Activated CD8-positive, alpha-beta memory T cell treated with anti-CD3 and anti-CD28 coated beads, Interleukin-2, amount 10 ng/mL, durations not matched to agents 7 days and 5 days (primary cell): ENCODE measurements at regions not wholly inside any gene's neighbourhood (a gene's known extent, or its start where the extent isn't known, plus 50 kb on each side); places are given as distances from the start of the nearest gene placed in this dataset.

Source experiments
- ATAC-seq: fragments of 150-1000 bp; cut with Tn5 transposase; one replicate; pipeline ENCODE4 v1.10.0; 2021; ENCODE audit warnings: moderate library complexity
- CTCF ChIA-PET: fragments of 350-600 bp; sonication (Branson Sonifier 250); formaldehyde crosslinking; loops from one replicate; lab custom pipeline; 2021; ENCODE audit warnings: antibody characterized with exemption; lab: Charles Lee
- DNase-seq: peaks from one replicate; pipeline ENCODE4 v3.0.0-alpha.2; 2020
- H3K27ac Mint-ChIP-seq: one replicate; pipeline ENCODE4 v1.8.0; 2021; ENCODE audit warnings: mild to moderate bottlenecking, mixed read lengths
- H3K27me3 Mint-ChIP-seq: one replicate; pipeline ENCODE4 v1.8.0; 2021; ENCODE audit warnings: mixed read lengths
- H3K36me3 Mint-ChIP-seq: one replicate; pipeline ENCODE4 v1.8.0; 2021; ENCODE audit warnings: mild to moderate bottlenecking, mixed read lengths
- H3K4me1 Mint-ChIP-seq: one replicate; pipeline ENCODE4 v1.8.0; 2021; ENCODE audit warnings: mixed read lengths
- H3K4me3 Mint-ChIP-seq: one replicate; pipeline ENCODE4 v1.8.0; 2021; ENCODE audit warnings: mild to moderate bottlenecking, moderate library complexity, mixed read lengths
- H3K9me3 Mint-ChIP-seq: one replicate; pipeline ENCODE4 v1.8.0; 2022; ENCODE audit warnings: low read depth, mixed read lengths

- DNase-seq (no peak), ATAC-seq (no peak)
- Mint-ChIP-seq H3K9me3 (no peaks in the 10 kb centered on the region), H3K27ac (no peak overlapping the region), H3K4me1 (peaks cover 5% of the 10 kb centered on the region), H3K27me3 (peaks cover 2% of the 10 kb centered on the region), H3K36me3 (no peaks in the 10 kb centered on the region), H3K4me3 (no peak overlapping the region)
- CTCF ChIA-PET, result interaction anchor here (2.7 kb wide), 1 partner anchor 51 kb away, joined by 9 read pairs; no protein-coding TSS in a partner anchor
Measured at GRCh38 chr13:59442461-59442860, 721.3 kb downstream of the DIAPH3 start.

DNA sequence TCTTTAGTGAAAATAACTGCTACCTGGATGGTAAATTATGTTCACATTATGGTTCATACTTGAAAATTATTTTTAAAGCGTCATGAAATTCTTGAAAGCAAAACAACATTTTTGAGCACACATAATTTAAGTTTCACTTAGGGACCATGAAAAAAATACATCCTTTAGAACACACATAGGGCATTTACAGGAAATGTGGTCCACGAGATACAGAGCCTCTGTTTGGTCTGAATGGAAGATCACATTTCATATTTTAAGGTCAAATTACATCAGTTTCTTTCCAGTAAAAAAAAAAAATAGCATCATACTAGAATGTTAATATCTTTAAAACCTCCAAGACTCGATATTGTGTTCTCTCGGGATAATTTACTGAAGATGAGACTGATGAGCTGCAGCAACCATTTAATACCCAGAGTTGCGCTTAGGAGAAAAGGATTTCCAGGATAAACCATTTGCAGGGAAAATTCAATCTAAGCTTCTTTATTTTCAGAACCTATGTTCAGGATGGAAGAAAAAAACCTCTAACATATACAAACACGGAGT is 720.7 kb downstream of the DIAPH3 start:
- peaks cover 3% of the 10 kb centered on the region for H3K27me3 Mint-ChIP-seq
- no peaks in the 10 kb centered on the region for H3K36me3 Mint-ChIP-seq
- H3K4me3 Mint-ChIP-seq, result no peak overlapping the region
- ATAC-seq (no peak), DNase-seq (no peak)
- CTCF ChIA-PET, result interaction anchor here (0.6 to 2.7 kb wide), 2 partner anchors 9 to 51 kb away, joined by 3 to 9 read pairs; no protein-coding TSS in a partner anchor
- peaks cover 5% of the 10 kb centered on the region for H3K4me1 Mint-ChIP-seq
- no peak overlapping the region for H3K27ac Mint-ChIP-seq
- no peaks in the 10 kb centered on the region for H3K9me3 Mint-ChIP-seq

GRCh38 chr13:59444210-59444857 is 719.4 kb downstream of the DIAPH3 start:
- Mint-ChIP-seq H3K9me3 (no peaks in the 10 kb centered on the region), H3K27ac (no peak overlapping the region), H3K27me3 (peaks cover 4% of the 10 kb centered on the region), H3K36me3 (no peaks in the 10 kb centered on the region), H3K4me1 (peaks cover 5% of the 10 kb centered on the region), H3K4me3 (no peak overlapping the region)
- no peak for ATAC-seq
- CTCF ChIA-PET, result no interaction called here
- no peak for DNase-seq

GRCh38 chr13:59445812-59446211 is 717.9 kb downstream of the DIAPH3 start:
- H3K27me3 Mint-ChIP-seq, result peaks cover 4% of the 10 kb centered on the region
- no peak overlapping the region for H3K4me3 Mint-ChIP-seq
- no peaks in the 10 kb centered on the region for H3K9me3 Mint-ChIP-seq
- no peak overlapping the region for H3K27ac Mint-ChIP-seq
- CTCF ChIA-PET, result no interaction called here
- H3K36me3 Mint-ChIP-seq, result no peaks in the 10 kb centered on the region
- DNase-seq (no peak), ATAC-seq (no peak)
- peaks cover 5% of the 10 kb centered on the region for H3K4me1 Mint-ChIP-seq

- H3K27ac Mint-ChIP-seq, result no peak overlapping the region
- peaks cover under 1% of the 10 kb centered on the region for H3K4me1 Mint-ChIP-seq
- DNase-seq (no peak), ATAC-seq (no peak)
- CTCF ChIA-PET, result no interaction called here
- no peaks in the 10 kb centered on the region for H3K36me3 Mint-ChIP-seq
- no peak overlapping the region for H3K4me3 Mint-ChIP-seq
- no peaks in the 10 kb centered on the region for H3K9me3 Mint-ChIP-seq
- H3K27me3 Mint-ChIP-seq, result peaks cover 3% of the 10 kb centered on the region
Measured at GRCh38 chr13:59446391-59446790, 717.3 kb downstream of the DIAPH3 start.

DNA sequence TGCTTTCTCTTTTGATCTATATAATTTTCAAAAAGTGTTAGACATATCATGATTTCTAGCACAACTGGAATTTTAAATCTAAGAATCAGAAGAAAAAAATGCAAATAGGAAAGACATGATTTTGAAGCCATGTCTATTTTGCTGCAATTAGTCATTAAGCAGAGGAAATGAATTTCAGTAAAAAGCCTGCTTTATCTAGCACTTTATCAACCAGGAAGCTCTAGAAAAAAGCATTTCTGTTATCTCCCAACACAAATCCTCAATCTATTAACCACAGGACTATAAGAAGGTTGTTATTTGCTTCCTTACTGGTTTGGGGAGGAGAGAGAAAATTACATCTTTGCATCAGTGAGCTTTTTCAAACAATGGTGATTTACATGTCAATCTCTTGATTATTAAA is 716.7 kb downstream of the DIAPH3 start:
- H3K9me3 Mint-ChIP-seq, result no peaks in the 10 kb centered on the region
- no peak overlapping the region for H3K4me3 Mint-ChIP-seq
- CTCF ChIA-PET, result no interaction called here
- H3K27me3 Mint-ChIP-seq, result peaks cover 6% of the 10 kb centered on the region
- H3K27ac Mint-ChIP-seq, result no peak overlapping the region
- DNase-seq, result no peak
- ATAC-seq, result no peak
- H3K36me3 Mint-ChIP-seq, result no peaks in the 10 kb centered on the region
- H3K4me1 Mint-ChIP-seq, result no peaks in the 10 kb centered on the region

DNA sequence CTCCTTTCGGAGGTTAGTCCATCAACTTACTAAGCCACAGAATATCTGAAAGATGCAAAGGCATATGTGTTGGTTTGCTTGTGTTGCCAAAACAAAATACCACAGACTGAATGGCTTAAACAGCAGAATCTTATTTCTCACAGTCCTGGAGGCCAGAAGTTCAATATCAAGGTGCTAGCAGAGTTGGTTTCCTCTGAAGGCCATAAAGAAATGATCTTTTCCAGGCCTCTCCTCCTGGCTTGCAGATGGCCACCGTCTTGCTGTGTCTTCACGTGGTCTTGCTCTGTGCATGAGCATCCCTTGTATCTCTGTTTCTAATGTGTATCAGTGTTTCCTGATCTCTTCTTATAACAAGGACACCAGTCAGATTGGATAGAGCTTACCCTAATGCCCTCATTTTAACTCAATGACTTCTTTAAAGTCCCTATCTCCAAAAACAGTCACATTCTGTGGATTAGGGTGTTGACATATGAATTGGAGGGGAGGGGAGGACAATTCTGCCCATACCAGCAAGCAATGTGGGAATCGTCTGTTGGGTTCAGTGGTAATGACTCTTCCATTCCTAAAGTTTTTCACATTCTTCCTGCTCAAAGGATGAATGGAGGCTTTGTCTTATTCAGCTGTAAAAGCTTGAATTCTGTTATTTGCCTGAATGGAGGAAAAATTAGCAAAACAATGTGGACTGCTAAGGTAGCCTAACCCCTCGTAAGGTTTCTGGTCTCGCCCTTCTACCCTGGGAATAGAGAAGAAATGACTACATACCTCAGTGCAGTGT is 715.7 kb downstream of the DIAPH3 start:
- H3K4me3 Mint-ChIP-seq, result no peak overlapping the region
- no peaks in the 10 kb centered on the region for H3K9me3 Mint-ChIP-seq
- ATAC-seq (no peak), DNase-seq (no peak)
- CTCF ChIA-PET, result no interaction called here
- no peak overlapping the region for H3K27ac Mint-ChIP-seq
- no peaks in the 10 kb centered on the region for H3K4me1 Mint-ChIP-seq
- H3K36me3 Mint-ChIP-seq, result no peaks in the 10 kb centered on the region
- H3K27me3 Mint-ChIP-seq, result peaks cover 6% of the 10 kb centered on the region

- Mint-ChIP-seq H3K4me1 (no peaks in the 10 kb centered on the region), H3K36me3 (no peaks in the 10 kb centered on the region), H3K27ac (no peak overlapping the region), H3K9me3 (no peaks in the 10 kb centered on the region), H3K4me3 (no peak overlapping the region), H3K27me3 (peaks cover 6% of the 10 kb centered on the region)
- ATAC-seq (no peak), DNase-seq (no peak)
- CTCF ChIA-PET, result no interaction called here
Measured at GRCh38 chr13:59449750-59450149, 714.0 kb downstream of the DIAPH3 start.

GRCh38 chr13:59450229-59450628 is 713.5 kb downstream of the DIAPH3 start:
- no peaks in the 10 kb centered on the region for H3K9me3 Mint-ChIP-seq
- H3K36me3 Mint-ChIP-seq, result no peaks in the 10 kb centered on the region
- no peak overlapping the region for H3K27ac Mint-ChIP-seq
- CTCF ChIA-PET, result no interaction called here
- no peak for ATAC-seq
- H3K27me3 Mint-ChIP-seq, result peaks cover 6% of the 10 kb centered on the region
- DNase-seq, result no peak
- H3K4me3 Mint-ChIP-seq, result no peak overlapping the region
- no peaks in the 10 kb centered on the region for H3K4me1 Mint-ChIP-seq

GRCh38 chr13:59451236-59451635 is 712.5 kb downstream of the DIAPH3 start:
- Mint-ChIP-seq H3K4me3 (no peak overlapping the region), H3K9me3 (no peaks in the 10 kb centered on the region), H3K27me3 (peaks cover 6% of the 10 kb centered on the region), H3K27ac (no peak overlapping the region), H3K36me3 (no peaks in the 10 kb centered on the region), H3K4me1 (no peaks in the 10 kb centered on the region)
- DNase-seq (no peak), ATAC-seq (no peak)
- CTCF ChIA-PET, result no interaction called here

- no peaks in the 10 kb centered on the region for H3K4me1 Mint-ChIP-seq
Measured at GRCh38 chr13:59452189-59452890, 711.4 kb downstream of the DIAPH3 start.

GRCh38 chr13:59458908-59459579 is 704.7 kb downstream of the DIAPH3 start:
- ATAC-seq, result no peak
- Mint-ChIP-seq H3K27ac (no peak overlapping the region), H3K36me3 (no peaks in the 10 kb centered on the region), H3K4me3 (no peak overlapping the region), H3K27me3 (no peaks in the 10 kb centered on the region), H3K9me3 (no peaks in the 10 kb centered on the region), H3K4me1 (no peaks in the 10 kb centered on the region)
- no peak for DNase-seq
- CTCF ChIA-PET, result interaction anchor here (0.7 kb wide), 1 partner anchor 226 kb away, joined by 3 read pairs; no protein-coding TSS in a partner anchor

More at GRCh38 chr13:59452189-59452890, 711.4 kb downstream of the DIAPH3 start:
- DNase-seq (no peak), ATAC-seq (no peak)
- Mint-ChIP-seq H3K4me3 (no peak overlapping the region), H3K27me3 (peaks cover 6% of the 10 kb centered on the region), H3K27ac (no peak overlapping the region), H3K9me3 (no peaks in the 10 kb centered on the region), H3K36me3 (no peaks in the 10 kb centered on the region)
- CTCF ChIA-PET, result no interaction called here

DNA sequence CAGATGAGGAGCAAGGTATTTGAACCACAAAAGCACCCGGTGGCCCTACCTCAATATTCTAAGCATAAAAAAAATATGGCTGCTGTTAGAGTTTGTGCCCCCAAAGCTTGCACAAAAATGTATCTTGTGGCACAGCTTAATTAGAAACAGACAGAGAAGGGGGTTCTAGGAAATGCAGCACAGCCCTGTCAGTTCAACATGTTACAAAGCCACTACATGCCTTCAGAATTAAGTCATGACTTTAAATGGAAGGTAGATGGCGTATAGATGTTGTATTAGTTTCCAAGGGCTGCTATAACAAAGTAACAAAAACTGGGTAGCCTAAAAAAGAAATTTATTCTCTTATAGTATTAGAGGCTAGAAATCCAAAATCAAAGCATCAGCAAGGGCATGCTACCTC is 703.8 kb downstream of the DIAPH3 start:
- no peaks in the 10 kb centered on the region for H3K36me3 Mint-ChIP-seq
- H3K4me3 Mint-ChIP-seq, result no peak overlapping the region
- H3K27ac Mint-ChIP-seq, result no peak overlapping the region
- ATAC-seq (no peak), DNase-seq (no peak)
- no peaks in the 10 kb centered on the region for H3K9me3 Mint-ChIP-seq
- CTCF ChIA-PET, result no interaction called here
- H3K27me3 Mint-ChIP-seq, result no peaks in the 10 kb centered on the region
- H3K4me1 Mint-ChIP-seq, result no peaks in the 10 kb centered on the region
